Osteoblast (primary cell): ENCODE measurements at regions not wholly inside any gene's neighbourhood (a gene's known extent, or its start where the extent isn't known, plus 50 kb on each side); places are given as distances from the start of the nearest gene placed in this dataset.

Experiments
- DNase-seq: peaks from one replicate; pipeline ENCODE4 v3.0.0; 2011; ENCODE audit warnings: low spot score, mixed read lengths; ENCODE audit not compliant: insufficient read length; ENCODE audit errors: missing footprints
- H2AFZ ChIP-seq: 2 replicates; pipeline ENCODE4 v1.6.0; 2011; ENCODE audit warnings: mild to moderate bottlenecking, low read length
- H3K27ac ChIP-seq: 2 replicates; pipeline ENCODE4 v1.5.1; 2011; ENCODE audit warnings: mild to moderate bottlenecking, low read depth, low read length, moderate library complexity
- H3K27me3 ChIP-seq: 2 replicates; pipeline ENCODE4 v1.6.0; 2012; ENCODE audit warnings: mild to moderate bottlenecking, control low read depth, inconsistent platforms, low read length, moderate library complexity; ENCODE audit not compliant: insufficient read depth
- H3K36me3 ChIP-seq: 2 replicates; pipeline ENCODE4 v1.5.1; 2011; ENCODE audit warnings: mild to moderate bottlenecking, low read length, control low read depth, moderate library complexity; ENCODE audit not compliant: insufficient read depth
- H3K4me1 ChIP-seq: 2 replicates; pipeline ENCODE4 v1.5.1; 2011; ENCODE audit warnings: mild to moderate bottlenecking, low read length, control low read depth, moderate library complexity; ENCODE audit not compliant: insufficient read depth
- H3K4me2 ChIP-seq: 2 replicates; pipeline ENCODE4 v1.6.0; 2011; ENCODE audit warnings: mild to moderate bottlenecking, low read length; ENCODE audit not compliant: insufficient read depth
- H3K4me3 ChIP-seq: fragments of 200-600 bp; sonication (generic); 3 replicates; pipeline ENCODE4 v1.5.1; 2012; ENCODE audit warnings: mild to moderate bottlenecking, low read length, inconsistent platforms; ENCODE audit not compliant: insufficient read depth
- H3K79me2 ChIP-seq: 2 replicates; pipeline ENCODE4 v1.6.0; 2012; ENCODE audit warnings: mild to moderate bottlenecking, low read length, control low read depth, inconsistent platforms; ENCODE audit not compliant: insufficient read depth
- H3K9me3 ChIP-seq: 2 replicates; pipeline ENCODE4 v1.5.1; 2011; ENCODE audit warnings: low read depth, low read length, control low read depth
- H4K20me1 ChIP-seq: 2 replicates; pipeline ENCODE4 v1.6.0; 2012; ENCODE audit warnings: mild to moderate bottlenecking, low read length, control low read depth; ENCODE audit not compliant: insufficient read depth
- CTCF ChIP-seq: IDR thresholded peaks from 2 replicates; pipeline ENCODE4 v1.5.1; 2011; ENCODE audit warnings: mild to moderate bottlenecking, low read depth, low read length, moderate library complexity; ENCODE audit errors: extremely low read depth

DNA sequence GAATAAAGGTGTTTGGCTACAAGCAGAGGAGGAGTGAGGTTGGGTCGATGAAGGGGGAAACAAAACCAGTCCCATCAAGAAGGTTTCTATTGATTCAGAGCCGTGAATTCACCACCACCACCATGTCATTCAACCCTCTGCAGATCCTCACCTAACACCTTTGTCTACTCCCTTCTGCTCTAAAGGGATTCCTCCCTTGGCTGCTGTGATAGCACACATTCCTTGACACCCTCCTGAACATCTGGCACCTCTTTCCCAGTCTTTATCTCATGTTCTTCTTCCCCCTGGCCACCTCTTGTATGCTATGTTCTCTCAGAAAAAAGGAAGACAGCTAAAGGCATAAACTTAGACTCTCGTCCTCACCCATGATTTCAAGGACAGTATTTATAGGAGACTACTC is 318.0 kb downstream of the GPAM start:
- Histone ChIP-seq H3K79me2 (no peaks in the 10 kb centered on the region), H3K27me3 (no peaks in the 10 kb centered on the region), H2AFZ (no peak overlapping the region), H3K9me3 (no peaks in the 10 kb centered on the region), H3K4me1 (no peaks in the 10 kb centered on the region), H3K4me3 (no peak overlapping the region), H3K27ac (no peak overlapping the region), H3K36me3 (no peaks in the 10 kb centered on the region), H3K4me2 (no peak overlapping the region), H4K20me1 (no peaks in the 10 kb centered on the region)
- DNase-seq = no peak
- TF ChIP-seq CTCF = no peak

- Histone ChIP-seq H2AFZ (no peak overlapping the region), H3K36me3 (no peaks in the 10 kb centered on the region), H3K27ac (no peak overlapping the region), H4K20me1 (no peaks in the 10 kb centered on the region), H3K4me2 (no peak overlapping the region), H3K9me3 (no peaks in the 10 kb centered on the region), H3K4me3 (no peak overlapping the region), H3K27me3 (no peaks in the 10 kb centered on the region), H3K79me2 (no peaks in the 10 kb centered on the region), H3K4me1 (no peaks in the 10 kb centered on the region)
- peak; percentile 15 for DNase-seq
- TF ChIP-seq CTCF = no peak
Observed at GRCh38 chr10:111871458-111871857, 312.1 kb downstream of the GPAM start.

DNA sequence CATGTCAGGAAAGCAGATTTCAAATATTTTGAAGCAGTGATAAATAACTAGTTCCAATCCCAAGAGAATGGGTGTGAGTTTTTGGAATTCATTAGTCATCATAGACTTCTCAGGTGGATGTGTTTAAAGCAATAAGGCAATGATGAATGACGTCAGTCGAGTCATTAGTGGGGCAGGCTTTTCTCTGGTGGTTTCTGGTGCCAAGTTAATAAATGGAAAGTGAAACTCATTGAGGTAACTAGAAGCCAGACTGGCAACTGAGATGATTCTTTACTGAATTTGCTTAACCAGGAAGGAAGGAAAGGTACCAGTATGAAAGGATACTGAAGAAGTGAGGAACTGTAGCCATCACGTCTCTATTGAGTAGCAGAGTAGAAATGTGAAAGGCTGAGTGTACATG is 311.0 kb downstream of the GPAM start:
- no peak for DNase-seq
- no peak overlapping the region for H3K27ac ChIP-seq
- no peaks in the 10 kb centered on the region for H3K9me3 ChIP-seq
- no peak overlapping the region for H3K4me3 ChIP-seq
- H4K20me1 ChIP-seq = no peaks in the 10 kb centered on the region
- no peaks in the 10 kb centered on the region for H3K4me1 ChIP-seq
- no peak overlapping the region for H3K4me2 ChIP-seq
- no peak for TF ChIP-seq CTCF
- H2AFZ ChIP-seq = no peak overlapping the region
- no peaks in the 10 kb centered on the region for H3K36me3 ChIP-seq
- no peaks in the 10 kb centered on the region for H3K79me2 ChIP-seq
- H3K27me3 ChIP-seq = no peaks in the 10 kb centered on the region

- Histone ChIP-seq H3K27me3 (no peaks in the 10 kb centered on the region), H3K4me3 (no peak overlapping the region), H3K36me3 (no peaks in the 10 kb centered on the region), H3K27ac (no peak overlapping the region), H3K9me3 (peaks cover 1% of the 10 kb centered on the region), H3K4me2 (no peak overlapping the region), H2AFZ (no peak overlapping the region), H3K4me1 (no peaks in the 10 kb centered on the region), H3K79me2 (no peaks in the 10 kb centered on the region), H4K20me1 (no peaks in the 10 kb centered on the region)
- DNase-seq = no peak
- no peak for TF ChIP-seq CTCF
Observed at GRCh38 chr10:111873041-111873440, 310.5 kb downstream of the GPAM start.
